ENCODE measurements at regions not wholly inside any gene's neighbourhood (a gene's known extent, or its start where the extent isn't known, plus 50 kb on each side); places are given as distances from the start of the nearest gene placed in this dataset.

- no peak for TF ChIP-seq SIN3A (conservative IDR thresholded peaks at IDR 0.05 in 1 of 2, IDR thresholded peaks at IDR 0.05 in 1 of 2; ENCODE audit: low read depth in 1 of 2, low read length in 2 of 2)
- TF ChIP-seq CBX5 (IDR thresholded peaks at IDR 0.05; ENCODE audit: low read depth, low read length), result no peak
- no peak for TF ChIP-seq SP4 (IDR thresholded peaks at IDR 0.05; ENCODE audit: low read length)
Measured at GRCh38 chr3:74916696-74917095, 302.2 kb upstream of the CNTN3 start (continued).
